MCF 10A (cell line): ENCODE measurements at regions not wholly inside any gene's neighbourhood (a gene's known extent, or its start where the extent isn't known, plus 50 kb on each side); places are given as distances from the start of the nearest gene placed in this dataset.

Source experiments
- BruUV-seq: library from RNA; stranded (reverse); fragments of 400-500 nt; replicated peaks from 2 replicates; lab custom pipeline; 2021; lab: Mats Ljungman, UMichigan
- CTCF ChIA-PET: fragments of 300-600 bp; sonication (Branson Sonifier 250); formaldehyde crosslinking; extraction: SDS; loops from one replicate; lab custom pipeline; 2021; ENCODE audit warnings: antibody characterized with exemption, inconsistent platforms; lab: Yijun Ruan, JAX
- POLR2A ChIA-PET: fragments of 300-600, 350-650 bp; sonication (Branson Sonifier 250); formaldehyde crosslinking; extraction: SDS; loops from one replicate; lab custom pipeline; 2020; ENCODE audit warnings: antibody characterized with exemption, inconsistent platforms; lab: Yijun Ruan, JAX
- DNase-seq: peaks from one replicate; pipeline ENCODE4 v3.0.0-alpha.2; 2018; ENCODE audit not compliant: unreplicated experiment
- H3K27ac Mint-ChIP-seq: one replicate; pipeline ENCODE4 v1.8.0; 2022; ENCODE audit warnings: mild to moderate bottlenecking, low read depth, mixed read lengths; ENCODE audit not compliant: unreplicated experiment
- H3K27me3 Mint-ChIP-seq: one replicate; pipeline ENCODE4 v1.8.0; 2022; ENCODE audit warnings: mixed read lengths; ENCODE audit not compliant: insufficient read depth, unreplicated experiment
- H3K36me3 Mint-ChIP-seq: one replicate; pipeline ENCODE4 v1.8.0; 2022; ENCODE audit warnings: mild to moderate bottlenecking, moderate library complexity, mixed read lengths; ENCODE audit not compliant: insufficient read depth, unreplicated experiment
- H3K4me1 Mint-ChIP-seq: one replicate; pipeline ENCODE4 v1.8.0; 2022; ENCODE audit warnings: mixed read lengths; ENCODE audit not compliant: insufficient read depth, unreplicated experiment
- H3K4me3 Mint-ChIP-seq: one replicate; pipeline ENCODE4 v1.8.0; 2022; ENCODE audit warnings: mild to moderate bottlenecking, moderate library complexity, mixed read lengths; ENCODE audit not compliant: unreplicated experiment
- H3K9me3 Mint-ChIP-seq: one replicate; pipeline ENCODE4 v1.8.0; 2022; ENCODE audit warnings: mixed read lengths; ENCODE audit not compliant: unreplicated experiment
- intact Hi-C: fragments of 100-400 bp; cut with micrococcal nuclease; formaldehyde crosslinking; loops from 2 replicates; pipeline ENCODE4 v1.14.1; 2022
- TF ChIP-seq, protein P1 (sequence below): fragments of 200-600 bp; IDR thresholded peaks from one replicate; pipeline ENCODE4 v1.8.0; 2022; ENCODE audit warnings: antibody characterized with exemption, mild to moderate bottlenecking; ENCODE audit not compliant: unreplicated experiment

DNA sequence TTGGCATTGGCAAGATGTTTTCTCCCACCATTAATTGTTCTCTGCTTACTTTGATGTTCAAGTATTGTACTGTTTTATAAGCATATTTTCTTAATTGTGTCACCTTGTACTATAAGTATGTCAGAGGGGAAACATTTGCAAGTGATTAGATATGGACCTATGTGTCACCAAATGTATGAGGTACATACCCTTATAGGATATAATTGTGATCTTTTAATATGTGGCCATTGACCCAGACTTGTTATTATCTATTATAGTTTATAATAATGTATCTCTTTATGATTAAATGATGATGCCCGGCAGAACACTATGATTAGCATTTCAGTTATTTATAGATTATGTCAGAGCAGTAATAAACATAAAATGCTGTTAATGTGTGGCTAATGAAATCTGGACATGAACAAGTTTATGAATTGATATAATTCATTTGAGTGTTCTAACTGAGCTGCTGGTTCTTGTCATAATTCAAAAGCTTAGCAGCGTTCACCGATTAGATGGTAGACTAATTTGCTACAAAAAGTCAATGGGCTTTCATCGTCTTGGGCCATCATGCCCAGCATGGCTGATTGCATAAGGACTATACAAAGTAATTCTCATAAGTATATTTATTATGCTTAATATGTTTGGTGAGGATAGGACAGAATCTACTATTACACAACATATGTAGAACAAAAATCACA, 480.9 kb upstream of the FANCL start:
- intact Hi-C loops: no loop called here
- Mint-ChIP-seq H3K27ac (no peak overlapping the region), H3K4me3 (no peak overlapping the region), H3K36me3 (no peaks in the 10 kb centered on the region), H3K4me1 (no peaks in the 10 kb centered on the region), H3K9me3 (no peaks in the 10 kb centered on the region), H3K27me3 (no peaks in the 10 kb centered on the region)
- POLR2A ChIA-PET: no interaction called here
- DNase-seq: no peak
- TF ChIP-seq, protein P1, sequence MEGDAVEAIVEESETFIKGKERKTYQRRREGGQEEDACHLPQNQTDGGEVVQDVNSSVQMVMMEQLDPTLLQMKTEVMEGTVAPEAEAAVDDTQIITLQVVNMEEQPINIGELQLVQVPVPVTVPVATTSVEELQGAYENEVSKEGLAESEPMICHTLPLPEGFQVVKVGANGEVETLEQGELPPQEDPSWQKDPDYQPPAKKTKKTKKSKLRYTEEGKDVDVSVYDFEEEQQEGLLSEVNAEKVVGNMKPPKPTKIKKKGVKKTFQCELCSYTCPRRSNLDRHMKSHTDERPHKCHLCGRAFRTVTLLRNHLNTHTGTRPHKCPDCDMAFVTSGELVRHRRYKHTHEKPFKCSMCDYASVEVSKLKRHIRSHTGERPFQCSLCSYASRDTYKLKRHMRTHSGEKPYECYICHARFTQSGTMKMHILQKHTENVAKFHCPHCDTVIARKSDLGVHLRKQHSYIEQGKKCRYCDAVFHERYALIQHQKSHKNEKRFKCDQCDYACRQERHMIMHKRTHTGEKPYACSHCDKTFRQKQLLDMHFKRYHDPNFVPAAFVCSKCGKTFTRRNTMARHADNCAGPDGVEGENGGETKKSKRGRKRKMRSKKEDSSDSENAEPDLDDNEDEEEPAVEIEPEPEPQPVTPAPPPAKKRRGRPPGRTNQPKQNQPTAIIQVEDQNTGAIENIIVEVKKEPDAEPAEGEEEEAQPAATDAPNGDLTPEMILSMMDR: no peak
- CTCF ChIA-PET: interaction anchor here (0.5 kb wide), 1 partner anchor 1953 kb away, joined by 3 read pairs; no protein-coding TSS in a partner anchor
- BruUV-seq: no TSS peak

DNA sequence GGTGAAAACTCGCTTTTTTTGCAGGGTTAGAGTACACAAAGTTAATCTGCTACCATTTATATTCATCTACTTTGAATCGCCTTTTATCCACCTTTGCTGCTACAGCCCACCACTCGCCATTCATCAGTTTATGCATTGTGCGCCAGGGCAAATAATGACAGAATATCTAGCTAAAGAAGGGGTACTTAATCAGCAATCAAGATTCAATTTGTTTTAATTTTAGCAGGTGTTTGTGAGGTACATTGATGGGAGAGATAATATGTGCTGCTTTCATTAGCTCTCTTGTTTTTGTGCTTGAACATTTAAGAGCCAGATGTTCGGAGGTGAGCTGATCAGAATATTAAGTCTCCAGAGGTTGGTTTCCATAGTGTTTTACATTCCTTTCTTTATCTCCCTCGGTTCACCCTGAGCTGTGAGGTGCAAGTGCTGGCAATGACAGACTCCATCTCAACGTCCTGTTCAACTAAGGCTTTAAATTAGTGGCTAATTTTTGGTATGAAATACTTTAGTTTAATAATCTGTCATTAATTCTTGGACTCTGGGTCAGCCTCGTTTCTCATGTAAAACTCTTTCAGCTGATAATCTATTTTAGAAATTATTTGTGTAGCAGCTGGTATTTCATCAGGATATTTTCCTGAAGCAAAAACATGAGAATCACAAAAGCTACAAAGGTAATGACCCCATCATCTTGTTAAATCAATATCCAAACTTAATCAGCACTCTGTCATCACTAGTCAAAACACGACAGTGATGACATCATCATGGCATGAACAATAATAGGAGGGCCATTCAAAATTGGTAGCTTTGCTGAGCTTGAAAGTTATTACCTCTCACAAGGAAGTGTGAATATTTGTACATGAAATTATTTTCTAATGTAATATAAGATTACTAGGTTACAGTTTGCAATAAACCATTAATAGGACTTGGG, 479.9 kb upstream of the FANCL start:
- no TSS peak for BruUV-seq
- POLR2A ChIA-PET: no interaction called here
- Mint-ChIP-seq H3K27ac (no peak overlapping the region), H3K36me3 (no peaks in the 10 kb centered on the region), H3K27me3 (no peaks in the 10 kb centered on the region), H3K4me1 (no peaks in the 10 kb centered on the region), H3K9me3 (no peaks in the 10 kb centered on the region), H3K4me3 (no peak overlapping the region)
- CTCF ChIA-PET: interaction anchor here (1.1 kb wide), 1 partner anchor 134 kb away, joined by 3 read pairs; no protein-coding TSS in a partner anchor
- intact Hi-C loops: no loop called here
- TF ChIP-seq, protein P1: no peak
- no peak for DNase-seq

DNA sequence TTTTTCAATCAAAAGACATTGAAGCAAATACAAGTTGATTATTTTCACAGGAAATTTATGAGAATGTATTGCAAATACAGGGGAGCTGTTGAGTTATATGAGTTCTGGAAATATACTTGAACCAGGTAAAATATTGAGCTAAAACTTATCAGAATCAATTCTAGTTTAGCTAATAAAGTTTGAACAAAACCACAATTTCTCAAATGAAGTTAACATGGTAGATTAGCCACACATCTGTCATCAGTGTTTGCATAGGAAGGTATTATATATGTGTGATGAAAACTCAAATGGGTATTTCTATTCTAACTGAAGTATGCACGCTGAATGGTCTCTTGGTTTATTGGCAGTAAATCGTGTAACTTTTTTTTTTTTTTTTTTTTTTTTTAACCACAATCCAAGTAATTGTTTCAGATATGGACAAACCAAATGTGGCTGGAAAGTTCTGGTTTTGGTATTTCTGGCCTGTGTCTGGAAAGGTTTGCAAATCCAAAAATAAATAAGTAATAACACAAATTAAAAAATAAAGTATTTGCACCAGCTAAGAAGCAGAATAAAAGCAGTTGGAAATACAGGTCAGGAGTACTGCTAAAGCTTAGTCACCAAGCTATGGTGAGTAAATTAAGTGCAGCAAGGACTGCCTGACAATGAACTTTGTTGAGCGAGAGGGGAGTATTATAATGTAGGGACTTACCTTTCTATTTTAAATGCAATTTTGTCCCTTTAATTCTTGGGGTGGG, 479.1 kb upstream of the FANCL start:
- CTCF ChIA-PET: interaction anchor here (0.7 to 1.1 kb wide), 2 partner anchors 133 to 1405 kb away, joined by 3 read pairs; no protein-coding TSS in a partner anchor
- no peak overlapping the region for H3K27ac Mint-ChIP-seq
- DNase-seq: no peak
- H3K36me3 Mint-ChIP-seq: no peaks in the 10 kb centered on the region
- BruUV-seq: no TSS peak
- TF ChIP-seq, protein P1: no peak
- H3K4me3 Mint-ChIP-seq: no peak overlapping the region
- intact Hi-C loops: no loop called here
- POLR2A ChIA-PET: no interaction called here
- H3K4me1 Mint-ChIP-seq: no peaks in the 10 kb centered on the region
- no peaks in the 10 kb centered on the region for H3K9me3 Mint-ChIP-seq
- no peaks in the 10 kb centered on the region for H3K27me3 Mint-ChIP-seq
